SK-N-SH (cell line): ENCODE measurements at regions not wholly inside any gene's neighbourhood (a gene's known extent, or its start where the extent isn't known, plus 50 kb on each side); places are given as distances from the start of the nearest gene placed in this dataset.

ENCODE experiments used
- CTCF ChIA-PET: fragments of 300-600, 350-600 bp; formaldehyde crosslinking; extraction: SDS; loops from one replicate; lab custom pipeline; 2021; lab: Yijun Ruan, JAX
- POLR2A ChIA-PET: fragments of 350-600 bp; sonication (Branson Sonifier 250); formaldehyde crosslinking; extraction: SDS; loops from one replicate; lab custom pipeline; 2020; ENCODE audit warnings: antibody characterized with exemption, inconsistent platforms; lab: Yijun Ruan, JAX
- DNase-seq: peaks from one replicate; pipeline ENCODE4 v3.0.0; 2012
- H2AFZ ChIP-seq: fragments of 200-600 bp; sonication (generic); 2 replicates; pipeline ENCODE4 v1.8.1; 2016; ENCODE audit warnings: antibody characterized with exemption, mild to moderate bottlenecking, low read depth
- H3F3A ChIP-seq: fragments of 200-600 bp; sonication (generic); replicated peaks from 2 replicates; pipeline ENCODE3; 2016; ENCODE audit warnings: antibody characterized with exemption, mild to moderate bottlenecking; ENCODE audit not compliant: insufficient read depth
- H3K27ac ChIP-seq, 2 experiments: fragments of 200-500 bp in 1 of 2; fragments of 200-600 bp in 1 of 2; sonication (Bioruptor generic) in 1 of 2; sonication (generic), shearing (Covaris generic) in 1 of 2; 2 replicates each; pipeline versions ENCODE4 v1.5.1 to v1.6.1; 2014 to 2016; ENCODE audit warnings: low read depth in 2 of 2, inconsistent platforms in 1 of 2, low read length in 1 of 2, mild to moderate bottlenecking in 1 of 2, mixed read lengths in 1 of 2
- H3K27me3 ChIP-seq: fragments of 200-600 bp; sonication (generic), shearing (Covaris generic); 2 replicates; pipeline ENCODE4 v1.6.1; 2016; ENCODE audit warnings: mixed run types; ENCODE audit not compliant: insufficient read depth
- H3K36me3 ChIP-seq, 2 experiments: fragments of 200-500 bp in 1 of 2; fragments of 200-600 bp in 1 of 2; sonication (Bioruptor generic) in 1 of 2; sonication (generic) in 1 of 2; replicated peaks in 1 of 2; 2 replicates each; pipeline versions ENCODE3 to v1.5.1; 2014 to 2016; ENCODE audit warnings: low read length in 1 of 2, mild to moderate bottlenecking in 1 of 2; ENCODE audit not compliant: insufficient read depth in 2 of 2, control insufficient read depth in 1 of 2
- H3K4me1 ChIP-seq, 2 experiments: fragments of 200-500 bp in 1 of 2; fragments of 200-600 bp in 1 of 2; sonication (Bioruptor generic) in 1 of 2; sonication (generic), shearing (Covaris generic) in 1 of 2; 2 replicates each; pipeline versions ENCODE4 v1.5.1 to v1.6.1; 2014 to 2016; ENCODE audit warnings: low read depth in 1 of 2, low read length in 1 of 2, mixed run types in 1 of 2; ENCODE audit not compliant: insufficient read depth in 2 of 2, control insufficient read depth in 1 of 2
- H3K4me2 ChIP-seq: fragments of 200-600 bp; sonication (generic), shearing (Covaris generic); 2 replicates; pipeline ENCODE4 v1.6.1; 2017; ENCODE audit warnings: mixed run types
- H3K4me3 ChIP-seq, 2 experiments: fragments of 200-500 bp in 1 of 2; fragments of 200-600 bp in 1 of 2; sonication (Bioruptor generic) in 1 of 2; sonication (generic), shearing (Covaris generic) in 1 of 2; 2 replicates each; pipeline versions ENCODE4 v1.5.1 to v1.8.1; 2014 to 2016; ENCODE audit warnings: low read depth in 2 of 2, inconsistent platforms in 1 of 2, low read length in 1 of 2, mild to moderate bottlenecking in 1 of 2, mixed read lengths in 1 of 2, moderate library complexity in 1 of 2
- H3K79me2 ChIP-seq: fragments of 200-600 bp; sonication (generic); 2 replicates; pipeline ENCODE4 v1.8.1; 2017; ENCODE audit warnings: mild to moderate bottlenecking; ENCODE audit not compliant: insufficient read depth
- H3K9ac ChIP-seq: fragments of 200-600 bp; sonication (generic); 2 replicates; pipeline ENCODE4 v1.6.1; 2017; ENCODE audit warnings: mixed run types
- H3K9me2 ChIP-seq: fragments of 200-600 bp; sonication (generic); 2 replicates; pipeline ENCODE4 v1.6.1; 2017; ENCODE audit warnings: mixed run types
- H3K9me3 ChIP-seq: fragments of 200-600 bp; sonication (generic); 2 replicates; pipeline ENCODE4 v1.6.1; 2017; ENCODE audit warnings: mixed run types, mild to moderate bottlenecking, moderate library complexity
- H4K20me1 ChIP-seq: fragments of 200-600 bp; sonication (generic); 2 replicates; pipeline ENCODE4 v1.6.1; 2017; ENCODE audit warnings: mild to moderate bottlenecking, mixed run types; ENCODE audit not compliant: insufficient read depth
- EP300 ChIP-seq, 2 experiments: IDR thresholded peaks; 2 replicates each; pipeline versions ENCODE4 v1.4.0 to v1.6.1; 2012; ENCODE audit warnings: borderline replicate concordance in 1 of 2, low read depth in 1 of 2, low read length in 1 of 2
- FOXJ3 ChIP-seq: sonication (generic); formaldehyde crosslinking; IDR thresholded peaks from 2 replicates; pipeline ENCODE4 v1.5.1; 2020; ENCODE audit warnings: mild to moderate bottlenecking, missing genetic modification reagents
- GABPA ChIP-seq: IDR thresholded peaks from 2 replicates; pipeline ENCODE4 v1.4.0; 2012; ENCODE audit warnings: low read depth, mild to moderate bottlenecking
- NFIC ChIP-seq: IDR thresholded peaks from 2 replicates; pipeline ENCODE4 v1.4.0; 2012; ENCODE audit warnings: borderline replicate concordance
- RCOR1 ChIP-seq: fragments of 150-350 bp; IDR thresholded peaks from 2 replicates; pipeline ENCODE4 v1.6.1; 2017; ENCODE audit warnings: antibody characterized with exemption, low read length
- SMC3 ChIP-seq: IDR thresholded peaks from 2 replicates; pipeline ENCODE4 v1.6.1; 2012; ENCODE audit warnings: low read depth, low read length, improper control_type of control experiment
- TAF1 ChIP-seq: IDR thresholded peaks from 2 replicates; pipeline ENCODE4 v1.6.1; 2012; ENCODE audit warnings: low read depth, mild to moderate bottlenecking, low read length, moderate library complexity, borderline replicate concordance
- USF2 ChIP-seq: fragments of 150-350 bp; IDR thresholded peaks from 2 replicates; pipeline ENCODE4 v1.6.1; 2017; ENCODE audit warnings: antibody characterized with exemption, low read length, low read depth, borderline replicate concordance
- YY1 ChIP-seq: IDR thresholded peaks from 2 replicates; pipeline ENCODE4 v1.4.0; 2012; ENCODE audit warnings: low read depth, mild to moderate bottlenecking
- ZBTB33 ChIP-seq: IDR thresholded peaks from 2 replicates; pipeline ENCODE4 v1.4.0; 2012; ENCODE audit warnings: low read depth, borderline replicate concordance
- WGBS: methylation state at CpG from one replicate; pipeline ENCODE4 v1.1.6; 2017; ENCODE audit warnings: low lambda C conversion rate; 5-methylcytosine and 5-hydroxymethylcytosine counted together
- TF ChIP-seq, protein P1 (sequence below): IDR thresholded peaks from 2 replicates; pipeline ENCODE4 v1.4.0; 2012; ENCODE audit warnings: low read depth
- TF ChIP-seq, protein P2 (sequence below): IDR thresholded peaks from 2 replicates; pipeline ENCODE4 v1.4.0; 2012; ENCODE audit warnings: low read depth, borderline replicate concordance
- TF ChIP-seq, protein P3 (sequence below): IDR thresholded peaks from 2 replicates; pipeline ENCODE4 v1.6.1; 2012; ENCODE audit warnings: mild to moderate bottlenecking, low read depth, low read length, moderate library complexity

DNA sequence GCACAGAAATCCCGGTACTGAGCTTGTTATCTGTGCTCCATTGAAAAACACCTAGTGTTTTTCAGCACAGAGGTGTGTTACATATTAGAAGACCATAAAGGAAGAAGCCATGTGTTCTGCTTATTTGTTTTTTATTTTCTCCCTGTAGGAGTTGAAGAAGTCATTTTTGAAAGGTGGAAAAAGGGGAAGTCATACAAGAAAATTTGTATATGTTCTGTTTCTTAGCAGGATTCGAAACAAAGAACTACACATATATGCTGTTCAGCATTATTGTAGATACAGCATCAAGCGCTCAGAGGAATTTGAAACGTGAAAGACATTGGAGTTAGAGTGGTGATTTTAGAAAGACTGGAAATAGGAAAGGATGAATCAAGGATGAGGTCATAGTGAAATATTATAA, 345.3 kb upstream of the ADGRL2 start:
- H3K9me2 ChIP-seq, result no peaks in the 10 kb centered on the region
- no peak for DNase-seq
- no peak overlapping the region for H3K4me3 ChIP-seq
- no peak overlapping the region for H3K27ac ChIP-seq
- ChIA-PET POLR2A (no interaction called here), CTCF (no interaction called here)
- H3K4me1 ChIP-seq, result no peaks in the 10 kb centered on the region
- no peaks in the 10 kb centered on the region for H3F3A ChIP-seq
- TF ChIP-seq, protein P1, sequence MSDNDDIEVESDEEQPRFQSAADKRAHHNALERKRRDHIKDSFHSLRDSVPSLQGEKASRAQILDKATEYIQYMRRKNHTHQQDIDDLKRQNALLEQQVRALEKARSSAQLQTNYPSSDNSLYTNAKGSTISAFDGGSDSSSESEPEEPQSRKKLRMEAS, result no peak
- no peak for TF ChIP-seq GABPA
- TF ChIP-seq NFIC, result no peak
- TF ChIP-seq USF2, result no peak
- no peak for TF ChIP-seq YY1
- TF ChIP-seq TAF1, result no peak
- TF ChIP-seq, protein P2, sequence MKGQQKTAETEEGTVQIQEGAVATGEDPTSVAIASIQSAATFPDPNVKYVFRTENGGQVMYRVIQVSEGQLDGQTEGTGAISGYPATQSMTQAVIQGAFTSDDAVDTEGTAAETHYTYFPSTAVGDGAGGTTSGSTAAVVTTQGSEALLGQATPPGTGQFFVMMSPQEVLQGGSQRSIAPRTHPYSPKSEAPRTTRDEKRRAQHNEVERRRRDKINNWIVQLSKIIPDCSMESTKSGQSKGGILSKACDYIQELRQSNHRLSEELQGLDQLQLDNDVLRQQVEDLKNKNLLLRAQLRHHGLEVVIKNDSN, result no peak
- TF ChIP-seq, protein P3, sequence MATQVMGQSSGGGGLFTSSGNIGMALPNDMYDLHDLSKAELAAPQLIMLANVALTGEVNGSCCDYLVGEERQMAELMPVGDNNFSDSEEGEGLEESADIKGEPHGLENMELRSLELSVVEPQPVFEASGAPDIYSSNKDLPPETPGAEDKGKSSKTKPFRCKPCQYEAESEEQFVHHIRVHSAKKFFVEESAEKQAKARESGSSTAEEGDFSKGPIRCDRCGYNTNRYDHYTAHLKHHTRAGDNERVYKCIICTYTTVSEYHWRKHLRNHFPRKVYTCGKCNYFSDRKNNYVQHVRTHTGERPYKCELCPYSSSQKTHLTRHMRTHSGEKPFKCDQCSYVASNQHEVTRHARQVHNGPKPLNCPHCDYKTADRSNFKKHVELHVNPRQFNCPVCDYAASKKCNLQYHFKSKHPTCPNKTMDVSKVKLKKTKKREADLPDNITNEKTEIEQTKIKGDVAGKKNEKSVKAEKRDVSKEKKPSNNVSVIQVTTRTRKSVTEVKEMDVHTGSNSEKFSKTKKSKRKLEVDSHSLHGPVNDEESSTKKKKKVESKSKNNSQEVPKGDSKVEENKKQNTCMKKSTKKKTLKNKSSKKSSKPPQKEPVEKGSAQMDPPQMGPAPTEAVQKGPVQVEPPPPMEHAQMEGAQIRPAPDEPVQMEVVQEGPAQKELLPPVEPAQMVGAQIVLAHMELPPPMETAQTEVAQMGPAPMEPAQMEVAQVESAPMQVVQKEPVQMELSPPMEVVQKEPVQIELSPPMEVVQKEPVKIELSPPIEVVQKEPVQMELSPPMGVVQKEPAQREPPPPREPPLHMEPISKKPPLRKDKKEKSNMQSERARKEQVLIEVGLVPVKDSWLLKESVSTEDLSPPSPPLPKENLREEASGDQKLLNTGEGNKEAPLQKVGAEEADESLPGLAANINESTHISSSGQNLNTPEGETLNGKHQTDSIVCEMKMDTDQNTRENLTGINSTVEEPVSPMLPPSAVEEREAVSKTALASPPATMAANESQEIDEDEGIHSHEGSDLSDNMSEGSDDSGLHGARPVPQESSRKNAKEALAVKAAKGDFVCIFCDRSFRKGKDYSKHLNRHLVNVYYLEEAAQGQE, result no peak
- TF ChIP-seq EP300 (IDR thresholded peaks at IDR 0.05; ENCODE audit: borderline replicate concordance in 1 of 2, low read depth in 1 of 2, low read length in 1 of 2), result no peak
- no peak for TF ChIP-seq RCOR1
- TF ChIP-seq, all 33 proteins: peak for 0
- Histone ChIP-seq H2AFZ (no peak overlapping the region), H3K9me3 (no peaks in the 10 kb centered on the region), H4K20me1 (no peaks in the 10 kb centered on the region), H3K9ac (no peak overlapping the region), H3K79me2 (no peaks in the 10 kb centered on the region), H3K36me3 (no peaks in the 10 kb centered on the region), H3K4me2 (no peak overlapping the region), H3K27me3 (no peaks in the 10 kb centered on the region)
- WGBS, result 79% methylated on average over 4 of the region's 4 CpGs

- no peak overlapping the region for H3K9ac ChIP-seq
- H3K4me1 ChIP-seq, result no peaks in the 10 kb centered on the region
- H3K4me3 ChIP-seq, result no peak overlapping the region
- no peak overlapping the region for H3K4me2 ChIP-seq
- no peaks in the 10 kb centered on the region for H3K9me2 ChIP-seq
- no peaks in the 10 kb centered on the region for H3K79me2 ChIP-seq
- POLR2A ChIA-PET, result no interaction called here
- DNase-seq, result no peak
- no peaks in the 10 kb centered on the region for H3K36me3 ChIP-seq
- H3K9me3 ChIP-seq, result no peaks in the 10 kb centered on the region
- H4K20me1 ChIP-seq, result no peaks in the 10 kb centered on the region
- H2AFZ ChIP-seq, result no peak overlapping the region
- TF ChIP-seq FOXJ3 (no peak), SMC3 (no peak), RCOR1 (no peak), GABPA (no peak), ZBTB33 (no peak)
- TF ChIP-seq, protein P1, result no peak
- TF ChIP-seq, all 33 proteins: peak for 0
- CTCF ChIA-PET, result no interaction called here
- 89% methylated on average over 3 of the region's 3 CpGs for WGBS
- H3F3A ChIP-seq, result no peaks in the 10 kb centered on the region
- H3K27me3 ChIP-seq, result no peaks in the 10 kb centered on the region
- no peak overlapping the region for H3K27ac ChIP-seq
Measured at GRCh38 chr1:81453971-81454370, 346.8 kb upstream of the ADGRL2 start.
